GM21526 (cell line): ENCODE measurements at regions not wholly inside any gene's neighbourhood (a gene's known extent, or its start where the extent isn't known, plus 50 kb on each side); places are given as distances from the start of the nearest gene placed in this dataset.
"Not testable (repeated sequence)": the region's sequence is repeated elsewhere in the genome, so short reads cannot be mapped to it uniquely, and the experiment has no call there.

Experiments
- ATAC-seq: cut with Tn5 transposase; IDR thresholded peaks from one replicate; pipeline ENCODE4 v1.9.1; 2021; ENCODE audit warnings: moderate library complexity; ENCODE audit not compliant: unreplicated experiment, low FRiP score

DNA sequence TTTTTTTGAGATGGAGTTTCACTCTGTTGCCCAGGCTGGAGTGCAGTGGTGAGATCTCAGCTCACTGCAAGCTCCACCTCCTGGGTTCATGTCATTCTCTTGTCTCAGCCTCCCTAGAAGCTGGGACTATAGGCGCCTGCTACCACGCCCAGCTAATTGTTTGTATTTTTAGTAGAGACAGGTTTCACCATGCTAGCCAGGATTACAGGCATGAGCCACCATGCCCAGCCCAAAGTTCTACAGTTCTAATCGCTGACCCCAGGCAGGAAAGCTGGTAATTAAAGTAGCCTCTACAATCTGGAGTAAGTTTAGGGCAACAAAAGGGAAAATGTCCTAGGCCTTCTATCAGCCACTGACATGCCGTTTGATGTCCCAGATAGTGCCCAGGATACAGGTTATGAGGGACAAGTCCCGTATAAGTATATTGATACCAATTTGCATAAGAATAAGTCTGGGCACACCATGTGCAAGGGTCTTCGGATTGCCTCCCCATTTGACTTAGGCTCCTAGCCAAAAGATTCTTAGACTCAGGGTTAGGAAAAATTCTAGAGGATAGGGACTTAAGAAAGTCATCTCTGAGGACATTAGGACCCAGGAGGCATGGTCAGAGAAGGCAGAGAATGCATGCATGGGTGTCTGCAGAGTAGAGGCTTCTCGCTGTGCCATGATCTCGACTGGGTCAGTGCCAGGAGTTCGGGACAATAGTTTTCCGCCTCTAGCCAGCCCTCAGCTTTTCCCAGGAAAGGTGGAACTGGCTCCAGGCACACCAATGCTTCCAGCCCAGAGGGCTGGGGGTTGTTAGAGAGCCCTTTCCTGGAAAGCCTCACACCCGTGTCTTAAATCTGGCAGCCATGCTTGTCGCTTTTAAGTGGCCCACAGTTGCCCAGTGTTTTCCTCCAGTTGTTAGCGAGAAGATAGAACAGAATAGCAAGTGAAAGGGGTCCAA is 1111.1 kb downstream of the TAF11L14 start:
- peak; percentile 44 for ATAC-seq

DNA sequence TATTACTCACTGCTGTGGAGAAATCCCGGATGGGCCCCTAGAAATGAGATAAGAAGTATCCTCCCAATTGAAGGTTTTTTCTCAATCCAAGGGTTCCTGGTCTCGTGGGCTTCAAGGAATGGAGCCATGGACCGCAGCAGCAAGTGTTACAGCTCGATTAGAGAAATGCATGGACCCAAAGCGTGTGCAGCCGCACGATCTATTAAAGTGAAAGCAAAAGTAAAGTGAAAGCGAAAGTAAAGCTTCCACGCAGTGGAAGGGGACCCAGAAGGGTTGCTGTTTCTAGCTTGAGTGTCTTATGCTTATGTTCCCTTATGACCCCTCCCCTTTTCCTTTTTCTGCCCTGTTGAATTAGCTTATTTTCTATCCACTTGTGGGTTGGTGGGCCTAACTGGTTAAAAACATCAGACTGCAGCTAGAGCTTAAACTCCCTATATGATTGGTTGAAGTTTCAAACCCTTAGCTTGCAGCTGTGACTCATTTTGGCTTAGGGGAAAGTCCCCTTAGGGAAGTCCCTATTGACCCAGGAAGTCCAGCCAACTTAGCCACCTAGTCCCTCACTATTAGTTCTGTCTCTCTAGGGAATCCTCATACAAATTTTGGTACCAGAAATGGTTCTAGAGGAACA is 1111.8 kb downstream of the TAF11L14 start:
- ATAC-seq = peak; percentile 69

DNA sequence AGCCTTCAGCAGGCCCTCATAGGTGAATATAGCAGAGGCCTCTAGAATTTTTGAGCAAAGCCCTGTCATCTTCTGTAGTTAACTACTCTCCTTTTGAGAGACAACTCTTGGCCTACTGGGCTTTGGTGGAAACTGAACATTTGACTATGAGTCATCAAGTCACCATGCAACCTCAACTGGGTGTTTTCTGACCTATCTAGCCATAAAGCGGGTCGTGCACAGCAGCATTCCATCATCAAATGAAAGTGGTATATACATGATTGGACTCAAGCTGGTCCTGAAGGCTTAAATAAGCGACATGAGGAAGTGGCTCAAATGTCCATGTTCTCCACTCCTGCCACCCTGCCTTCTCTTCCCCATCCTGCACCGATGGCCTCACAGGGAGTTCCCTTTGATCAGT is 1115.5 kb downstream of the TAF11L14 start:
- peak; percentile 37 for ATAC-seq

DNA sequence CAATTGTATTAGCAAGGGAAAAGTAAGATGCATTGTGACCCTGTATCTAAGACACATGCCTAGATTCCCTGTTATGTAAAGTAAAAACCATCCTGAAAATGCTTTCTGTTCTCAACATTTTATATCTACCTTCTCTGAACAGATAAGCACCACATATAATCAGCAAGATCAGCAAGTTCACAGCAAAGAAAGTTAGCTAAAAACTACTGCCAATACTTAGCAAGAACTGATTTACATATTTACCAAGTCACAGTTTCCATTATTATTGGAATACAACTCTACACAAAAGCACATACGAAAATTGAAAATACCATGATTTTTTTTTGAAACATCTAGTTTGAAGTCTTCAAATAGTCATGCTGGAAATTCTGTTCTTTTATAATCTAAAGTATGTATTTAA is 1118.1 kb downstream of the TAF11L14 start:
- no peak for ATAC-seq

DNA sequence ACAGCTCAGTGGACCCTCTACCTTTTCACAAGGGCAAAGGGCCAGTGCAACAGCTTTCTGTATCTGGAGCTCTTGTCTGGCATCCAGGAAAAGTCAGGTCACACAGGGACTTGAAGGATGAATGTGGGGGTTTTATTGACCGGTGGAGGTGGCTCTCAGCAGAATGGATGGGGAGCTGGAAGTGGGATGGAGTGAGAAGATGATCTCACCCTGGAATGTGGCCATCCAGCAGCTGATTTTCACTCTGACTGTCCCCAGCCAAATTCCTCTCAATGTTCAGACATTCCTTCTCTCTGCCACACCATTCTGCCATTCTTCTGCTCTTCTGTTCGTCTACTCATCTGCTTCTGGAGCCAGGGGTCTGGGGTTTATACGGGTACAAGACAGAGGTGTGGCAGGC is 1119.9 kb downstream of the TAF11L14 start:
- ATAC-seq = no peak

DNA sequence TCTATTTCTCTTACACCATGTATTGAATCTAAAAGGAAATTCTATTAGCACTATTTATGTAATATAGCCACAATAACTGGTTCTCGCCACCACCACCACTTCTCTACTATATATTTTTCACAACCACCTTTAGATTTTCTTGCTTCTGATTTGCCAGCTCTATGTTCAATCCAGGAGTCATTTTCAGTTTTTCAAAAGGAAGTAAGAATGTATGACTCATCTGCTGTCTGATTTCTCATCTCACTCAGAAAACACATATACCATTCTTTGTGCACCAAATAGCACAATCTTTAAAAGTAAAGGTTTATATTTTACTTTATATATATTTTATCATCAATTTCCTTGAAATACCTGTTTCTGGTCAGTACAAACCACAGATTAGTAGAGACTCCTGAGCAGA is 1127.5 kb downstream of the TAF11L14 start:
- peak; percentile 81 for ATAC-seq

DNA sequence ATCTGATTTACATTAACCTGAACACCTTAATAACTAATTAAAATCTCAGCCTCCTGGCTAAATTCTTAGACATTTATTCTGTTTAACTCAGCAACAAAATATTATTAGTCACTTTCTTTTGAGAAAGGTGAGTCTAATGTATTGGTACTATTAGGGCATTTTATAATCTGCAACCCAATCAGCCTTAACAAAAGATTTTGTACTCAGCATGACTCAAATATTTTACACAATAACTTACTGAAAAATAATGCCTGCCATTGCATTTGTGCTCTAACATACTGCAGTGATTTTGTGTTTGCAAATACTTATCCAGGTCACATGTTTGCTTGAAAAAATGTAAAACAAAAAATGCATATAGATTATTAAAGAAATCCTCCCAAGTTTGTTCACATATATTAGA is 1129.9 kb downstream of the TAF11L14 start:
- no peak for ATAC-seq

DNA sequence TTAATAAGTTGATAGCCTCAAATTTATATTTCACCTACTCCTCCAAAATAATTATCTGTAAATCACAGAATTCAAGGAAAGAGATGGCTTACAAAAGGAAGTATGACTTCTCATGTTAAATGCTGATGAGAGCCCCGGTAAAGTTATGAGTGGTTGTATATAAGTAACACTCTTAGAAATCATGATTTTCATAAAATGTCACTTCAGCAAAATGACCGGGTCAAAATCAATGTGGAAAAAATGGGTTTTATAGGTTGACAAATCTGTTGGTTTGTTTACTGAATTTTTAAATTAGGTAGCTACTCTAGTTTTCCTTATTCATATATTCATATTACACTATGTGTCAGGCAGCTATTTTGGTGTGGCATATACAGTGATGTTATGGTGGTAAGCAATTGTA is 1131.0 kb downstream of the TAF11L14 start:
- no peak for ATAC-seq

DNA sequence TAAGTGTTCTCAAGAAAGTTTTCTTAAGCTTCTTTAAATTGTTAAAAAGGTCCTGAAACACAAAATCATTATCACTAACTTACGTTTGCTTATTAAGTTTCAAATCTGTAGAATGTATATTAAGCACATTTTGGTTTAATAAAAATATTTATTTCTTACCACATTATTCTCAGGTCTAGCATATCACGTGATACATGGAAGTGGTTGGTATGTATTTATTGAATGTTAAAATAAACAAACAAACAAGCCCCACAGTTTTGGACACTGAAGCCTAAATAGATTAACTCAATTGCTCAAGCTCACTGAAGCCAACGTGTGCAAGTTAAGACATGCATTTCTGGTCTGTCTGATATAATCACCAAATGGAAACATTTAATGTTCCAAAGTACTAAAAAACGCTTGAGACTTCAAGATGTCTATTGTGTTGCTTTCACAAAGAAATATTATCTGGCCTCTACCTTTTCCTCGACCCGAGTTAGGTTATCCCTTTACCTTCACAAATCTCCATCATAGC is 1136.9 kb downstream of the TAF11L14 start:
- no peak for ATAC-seq

DNA sequence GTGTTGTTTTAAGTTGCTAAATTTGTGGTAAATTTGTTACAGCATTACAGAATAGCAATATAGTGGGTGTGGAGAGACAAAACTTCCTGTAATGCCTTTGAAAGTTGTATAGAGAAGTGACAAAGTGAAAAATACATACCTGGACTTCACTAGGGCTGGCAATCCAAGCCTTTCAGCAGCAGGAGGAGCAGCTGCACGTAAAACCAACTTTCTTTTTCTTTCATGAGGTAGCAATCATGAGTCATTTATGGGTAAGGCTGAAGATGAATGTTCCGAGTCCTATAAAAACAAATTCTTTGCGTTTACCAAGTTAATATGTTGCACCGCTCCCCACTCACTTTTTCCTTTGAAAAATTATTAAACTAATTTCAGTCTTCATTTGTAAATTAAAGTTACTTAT is 1138.2 kb downstream of the TAF11L14 start:
- peak; percentile 61 for ATAC-seq

DNA sequence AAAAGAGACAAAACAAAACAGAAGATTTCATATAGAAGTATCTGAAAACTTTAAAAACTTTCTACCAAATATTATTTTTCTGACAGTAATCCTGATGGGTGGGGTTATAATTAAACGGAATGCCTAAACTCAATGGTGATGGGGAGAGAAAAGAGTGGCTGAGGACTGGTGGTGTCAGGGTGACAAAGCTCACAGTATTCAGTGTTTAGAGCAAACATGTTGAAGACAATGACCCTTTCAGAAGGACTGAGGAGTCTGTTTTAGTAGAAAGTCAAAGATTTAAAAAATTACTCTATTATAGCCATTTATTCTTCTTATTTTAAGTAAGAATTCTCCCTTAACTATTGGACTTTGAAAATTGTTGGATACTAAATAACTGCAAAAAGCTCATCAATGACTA is 1144.0 kb downstream of the TAF11L14 start:
- ATAC-seq = no peak

DNA sequence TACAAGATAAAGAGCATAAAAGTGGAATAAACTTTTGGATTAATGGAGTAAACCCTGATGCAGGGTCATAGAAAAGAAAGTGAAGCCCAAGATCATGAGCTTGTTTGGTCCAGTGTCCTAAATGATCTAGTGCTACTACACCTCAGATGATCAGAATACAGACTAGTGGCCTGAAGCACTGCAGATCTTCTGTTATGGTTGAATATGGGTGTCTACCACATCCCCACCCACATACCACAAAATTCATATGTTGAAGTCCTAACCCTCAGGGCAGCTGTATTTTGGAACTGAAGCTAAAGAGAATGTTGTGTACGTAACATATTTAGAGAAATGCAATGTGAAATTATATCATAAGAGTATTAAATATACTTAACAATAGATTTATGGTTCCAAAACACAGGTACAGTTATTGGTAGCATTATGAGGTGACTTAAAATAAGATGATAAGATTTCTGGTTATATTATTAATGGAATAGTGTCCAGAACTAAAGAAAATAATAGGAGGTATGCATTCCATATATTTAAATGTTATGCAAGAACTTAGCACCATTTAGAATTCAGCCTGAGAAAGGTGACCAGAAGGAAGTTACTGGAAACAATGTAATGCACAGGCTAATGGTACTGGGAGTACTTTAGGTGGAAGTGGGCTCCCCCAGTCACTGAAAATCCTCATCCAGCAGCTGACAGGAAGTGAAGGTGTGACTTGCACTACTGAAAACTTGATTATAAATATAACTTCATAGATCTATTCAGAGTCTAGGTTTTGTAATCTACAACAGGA is 1155.1 kb downstream of the TAF11L14 start:
- no peak for ATAC-seq

DNA sequence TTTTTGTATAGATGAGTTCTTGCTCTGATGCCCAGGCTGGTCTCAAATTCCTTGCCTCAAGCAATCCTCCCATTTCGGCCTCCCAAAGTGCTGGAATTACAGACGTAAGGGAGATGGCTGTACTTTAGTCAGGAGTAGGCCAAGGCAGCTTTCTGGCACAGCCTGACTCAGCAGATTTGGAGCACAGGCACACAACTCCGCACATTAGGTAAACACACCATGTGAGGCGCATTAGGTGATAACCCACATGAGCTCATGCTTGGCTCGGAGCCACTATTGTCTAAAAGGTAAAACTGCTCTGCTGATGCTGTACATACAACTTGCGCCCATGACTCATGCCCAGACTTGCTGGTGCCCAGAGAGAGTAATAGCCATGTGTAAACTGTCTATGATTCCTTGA is 1157.9 kb downstream of the TAF11L14 start:
- ATAC-seq = no peak

DNA sequence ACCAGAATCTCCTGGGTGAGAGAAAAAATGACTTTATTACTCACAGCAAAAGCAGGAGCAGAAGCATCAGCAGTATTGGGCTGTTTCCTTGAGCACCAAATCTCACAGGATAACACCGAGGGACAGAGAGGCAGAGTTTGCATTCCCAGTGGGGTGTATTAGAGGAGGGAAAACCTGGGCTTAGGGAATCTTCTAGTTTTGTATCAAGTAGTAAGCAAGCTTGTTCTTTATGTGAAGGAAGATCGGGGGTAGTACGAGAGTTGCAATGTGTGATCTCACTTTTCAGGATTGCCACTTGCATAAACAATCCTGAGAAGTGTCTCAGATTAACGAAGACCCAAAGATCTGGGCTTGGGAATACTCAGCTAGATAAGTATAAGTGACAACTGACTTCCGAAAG is 1163.0 kb downstream of the TAF11L14 start:
- no peak for ATAC-seq

DNA sequence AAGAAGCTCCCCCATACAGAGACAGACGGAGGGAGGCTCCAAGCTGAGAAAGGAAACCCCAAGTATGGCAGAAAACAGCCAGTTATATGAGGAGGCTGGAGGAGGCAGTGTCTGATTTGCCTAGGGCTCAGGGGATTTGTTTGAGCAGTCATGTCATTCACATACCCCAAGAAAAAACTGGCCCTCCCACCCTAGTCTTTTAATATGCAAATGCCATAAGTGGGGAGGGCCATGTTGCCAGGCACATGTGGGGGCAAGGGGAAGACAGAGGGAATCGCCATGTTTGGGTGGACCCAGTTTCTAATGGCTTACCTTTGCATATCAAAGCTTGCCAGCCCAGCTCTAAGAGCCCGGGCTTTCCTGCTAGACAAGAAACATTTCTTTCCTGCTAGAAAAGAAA is 1163.8 kb downstream of the TAF11L14 start:
- ATAC-seq = no peak

DNA sequence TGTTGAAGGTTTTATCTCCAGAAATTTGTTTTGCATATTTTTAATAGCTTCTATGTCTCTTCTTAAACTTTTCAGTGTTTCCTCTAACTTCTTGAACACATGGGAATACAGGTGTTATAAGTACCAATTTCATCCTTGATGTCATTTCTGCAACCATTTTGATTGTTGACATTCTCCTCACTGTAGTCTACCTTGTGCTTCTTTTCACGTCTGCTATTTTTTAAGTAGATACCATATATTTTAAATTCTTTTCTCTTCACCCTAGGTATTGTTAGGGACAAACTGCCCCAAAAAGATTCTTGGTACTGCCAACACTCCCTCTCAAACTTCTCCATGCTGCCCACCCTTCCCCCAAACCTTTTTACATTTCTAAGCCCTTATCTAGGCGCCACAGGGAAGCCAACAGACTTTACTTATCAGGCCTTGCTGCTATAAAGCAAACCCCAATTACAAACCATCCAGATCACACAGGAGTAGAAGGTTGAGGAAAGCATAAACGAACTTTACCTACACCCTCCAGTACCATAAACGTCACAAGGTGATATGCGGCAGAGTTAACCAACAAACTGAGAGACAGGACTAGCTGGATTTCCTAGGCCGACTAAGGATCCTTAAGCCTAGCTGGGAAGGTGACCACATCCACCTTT is 1165.3 kb downstream of the TAF11L14 start:
- ATAC-seq = no peak

DNA sequence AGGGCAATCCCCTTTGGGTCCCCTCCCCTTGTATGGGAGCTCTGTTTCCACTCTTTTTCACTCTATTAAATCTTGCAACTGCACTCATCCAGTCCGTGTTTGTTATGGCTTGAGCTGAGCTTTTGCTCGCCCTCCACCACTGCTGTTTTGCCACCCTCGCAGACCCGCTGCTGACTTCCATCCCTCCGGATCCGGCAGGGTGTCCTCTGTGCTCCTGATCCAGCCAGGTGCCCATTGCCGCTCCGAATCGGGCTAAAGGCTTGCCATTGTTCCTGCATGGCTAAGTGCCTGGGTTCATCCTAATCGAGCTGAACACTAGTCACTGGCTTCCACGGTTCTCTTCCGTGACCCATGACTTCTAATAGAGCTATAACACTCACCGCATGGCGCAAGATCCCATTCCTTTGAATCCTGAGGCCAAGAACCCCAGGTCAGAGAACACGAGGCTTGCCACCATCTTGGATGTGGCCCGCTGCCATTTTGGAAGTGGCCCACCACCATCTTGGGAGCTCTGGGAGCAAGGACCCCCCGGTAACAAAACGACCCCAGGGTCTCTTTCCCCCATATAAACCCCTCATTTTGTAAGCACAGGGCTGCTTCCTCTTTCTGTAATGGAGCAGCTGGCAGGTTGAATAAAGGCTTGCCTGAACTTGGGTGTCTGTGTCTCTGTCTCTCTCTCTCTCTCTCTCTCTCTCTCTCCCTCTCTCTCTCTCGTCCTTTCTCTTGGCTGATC is 1166.2 kb downstream of the TAF11L14 start:
- no peak for ATAC-seq

DNA sequence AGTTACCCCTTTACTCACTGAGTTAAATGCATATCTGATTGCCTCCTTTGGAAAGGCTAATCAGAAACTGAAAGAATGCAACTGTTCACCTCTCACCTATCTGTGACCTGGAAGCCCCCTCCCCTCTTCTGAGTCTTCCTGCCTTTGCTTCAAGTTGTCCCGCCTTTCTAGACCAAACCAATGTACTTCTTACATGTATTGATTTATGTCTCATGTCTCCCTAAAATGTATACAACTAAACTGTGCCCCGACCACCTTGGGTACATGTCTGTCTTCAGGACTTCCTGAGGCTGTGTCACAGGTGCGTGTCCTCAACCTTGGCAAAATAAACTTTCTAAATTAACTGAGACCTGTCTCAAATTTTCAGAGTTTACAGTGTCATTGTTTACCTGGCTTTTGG is 1167.2 kb downstream of the TAF11L14 start:
- ATAC-seq = not testable (repeated sequence)

DNA sequence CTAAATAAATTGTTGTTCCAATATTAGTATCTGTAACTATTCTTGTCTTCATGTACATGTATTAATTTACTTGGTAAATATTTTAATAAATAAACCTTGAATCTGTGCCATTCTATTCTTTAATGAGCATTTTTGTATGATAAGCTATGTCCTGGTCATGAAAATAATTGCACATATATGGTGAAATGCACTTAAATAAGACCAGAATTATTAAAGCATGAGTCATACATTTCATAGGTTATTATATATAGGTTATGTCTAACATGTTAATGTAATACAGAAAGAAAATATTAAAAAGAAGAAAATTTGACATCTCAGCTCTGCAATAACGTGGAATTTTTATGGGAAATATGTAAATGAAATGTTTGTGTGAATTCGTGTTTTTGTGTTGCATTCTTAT is 1168.1 kb downstream of the TAF11L14 start:
- ATAC-seq = no peak

DNA sequence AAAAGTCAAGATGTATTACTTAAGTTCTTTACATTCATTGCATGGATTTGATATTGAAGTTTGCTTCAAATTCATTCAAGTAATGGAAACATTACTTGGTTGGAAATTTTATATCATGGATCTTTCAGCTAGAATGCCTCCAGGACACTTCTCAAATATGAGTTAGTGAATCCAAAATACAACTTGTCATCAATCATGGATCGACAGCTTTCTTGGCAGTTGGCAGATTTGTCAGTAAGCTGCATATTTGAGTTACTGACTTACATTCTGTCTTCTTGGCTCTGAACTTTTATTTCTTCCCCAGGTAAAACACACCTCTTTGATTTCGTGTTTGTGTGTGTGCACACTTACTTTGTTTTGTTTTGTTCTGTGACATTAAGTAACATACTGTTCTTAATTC is 1171.1 kb downstream of the TAF11L14 start:
- ATAC-seq = no peak
